ENCODE measurements at regions not wholly inside any gene's neighbourhood (a gene's known extent, or its start where the extent isn't known, plus 50 kb on each side); places are given as distances from the start of the nearest gene placed in this dataset.

DNA sequence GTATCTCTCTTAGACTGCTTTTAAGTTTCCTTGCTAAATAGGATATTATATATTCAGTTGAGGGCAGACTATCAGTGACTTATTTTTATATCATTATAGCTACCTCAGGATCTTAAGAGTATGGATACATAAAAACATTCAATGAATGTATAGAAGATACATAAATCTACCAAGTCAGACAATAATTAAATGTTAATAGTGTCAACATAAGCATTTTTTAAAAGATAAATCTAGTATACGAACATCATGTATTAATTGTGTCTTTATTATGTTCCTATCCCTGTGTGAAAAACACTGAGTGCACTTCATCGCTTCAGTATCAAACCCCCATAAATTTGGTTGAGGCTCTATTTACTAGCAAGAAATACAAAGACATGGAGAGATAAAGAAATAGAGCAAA lies 242.8 kb downstream of the CRPPA start:
- TF ChIP-seq, protein P1, sequence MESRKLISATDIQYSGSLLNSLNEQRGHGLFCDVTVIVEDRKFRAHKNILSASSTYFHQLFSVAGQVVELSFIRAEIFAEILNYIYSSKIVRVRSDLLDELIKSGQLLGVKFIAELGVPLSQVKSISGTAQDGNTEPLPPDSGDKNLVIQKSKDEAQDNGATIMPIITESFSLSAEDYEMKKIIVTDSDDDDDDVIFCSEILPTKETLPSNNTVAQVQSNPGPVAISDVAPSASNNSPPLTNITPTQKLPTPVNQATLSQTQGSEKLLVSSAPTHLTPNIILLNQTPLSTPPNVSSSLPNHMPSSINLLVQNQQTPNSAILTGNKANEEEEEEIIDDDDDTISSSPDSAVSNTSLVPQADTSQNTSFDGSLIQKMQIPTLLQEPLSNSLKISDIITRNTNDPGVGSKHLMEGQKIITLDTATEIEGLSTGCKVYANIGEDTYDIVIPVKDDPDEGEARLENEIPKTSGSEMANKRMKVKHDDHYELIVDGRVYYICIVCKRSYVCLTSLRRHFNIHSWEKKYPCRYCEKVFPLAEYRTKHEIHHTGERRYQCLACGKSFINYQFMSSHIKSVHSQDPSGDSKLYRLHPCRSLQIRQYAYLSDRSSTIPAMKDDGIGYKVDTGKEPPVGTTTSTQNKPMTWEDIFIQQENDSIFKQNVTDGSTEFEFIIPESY (IDR thresholded peaks at IDR 0.05): no peak
- TF ChIP-seq, protein P2, sequence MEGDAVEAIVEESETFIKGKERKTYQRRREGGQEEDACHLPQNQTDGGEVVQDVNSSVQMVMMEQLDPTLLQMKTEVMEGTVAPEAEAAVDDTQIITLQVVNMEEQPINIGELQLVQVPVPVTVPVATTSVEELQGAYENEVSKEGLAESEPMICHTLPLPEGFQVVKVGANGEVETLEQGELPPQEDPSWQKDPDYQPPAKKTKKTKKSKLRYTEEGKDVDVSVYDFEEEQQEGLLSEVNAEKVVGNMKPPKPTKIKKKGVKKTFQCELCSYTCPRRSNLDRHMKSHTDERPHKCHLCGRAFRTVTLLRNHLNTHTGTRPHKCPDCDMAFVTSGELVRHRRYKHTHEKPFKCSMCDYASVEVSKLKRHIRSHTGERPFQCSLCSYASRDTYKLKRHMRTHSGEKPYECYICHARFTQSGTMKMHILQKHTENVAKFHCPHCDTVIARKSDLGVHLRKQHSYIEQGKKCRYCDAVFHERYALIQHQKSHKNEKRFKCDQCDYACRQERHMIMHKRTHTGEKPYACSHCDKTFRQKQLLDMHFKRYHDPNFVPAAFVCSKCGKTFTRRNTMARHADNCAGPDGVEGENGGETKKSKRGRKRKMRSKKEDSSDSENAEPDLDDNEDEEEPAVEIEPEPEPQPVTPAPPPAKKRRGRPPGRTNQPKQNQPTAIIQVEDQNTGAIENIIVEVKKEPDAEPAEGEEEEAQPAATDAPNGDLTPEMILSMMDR (IDR thresholded peaks at IDR 0.05; ENCODE audit: low read depth, low read length, missing input control): no peak
- TF ChIP-seq GABPA (IDR thresholded peaks at IDR 0.05 in 1 of 2, conservative IDR thresholded peaks at IDR 0.05 in 1 of 2) (no peak), HNF4A (conservative IDR thresholded peaks at IDR 0.05) (no peak), JUND (IDR thresholded peaks at IDR 0.05) (no peak), REST (IDR thresholded peaks at IDR 0.05) (no peak), TAF1 (conservative IDR thresholded peaks at IDR 0.05) (no peak), YY1 (IDR thresholded peaks at IDR 0.05) (no peak)

Data from liver (tissue), 3 donors.